Gastrocnemius medialis (tissue), 4 donors: ENCODE measurements at regions not wholly inside any gene's neighbourhood (a gene's known extent, or its start where the extent isn't known, plus 50 kb on each side); places are given as distances from the start of the nearest gene placed in this dataset.

Experiments
- ATAC-seq, 2 donors: fragments of 150-250 bp; one replicate each; pipeline ENCODE4 v1.9.1; 2016
- DNase-seq, 2 donors: peaks; one replicate each; pipeline ENCODE4 v3.0.0-alpha.2; 2019
- H3K27ac ChIP-seq, 4 donors: fragments of 200-600 bp; sonication (generic); 1 replicate in 1 of 4; 2 replicates in 3 of 4; pipeline ENCODE4 v1.5.1; 2016 to 2018; ENCODE audit warnings: mild to moderate bottlenecking in 2 of 4, moderate library complexity in 1 of 4
- H3K27me3 ChIP-seq, 3 donors: fragments of 200-600 bp; sonication (generic) in 2 of 3; 1 replicate in 1 of 3; 2 replicates in 2 of 3; pipeline versions ENCODE4 v1.5.1 to v1.6.0; 2016 to 2019; ENCODE audit warnings: mild to moderate bottlenecking in 1 of 3, moderate library complexity in 1 of 3
- H3K36me3 ChIP-seq, 2 donors: fragments of 200-600 bp; sonication (generic) in 1 of 2; one replicate each; pipeline ENCODE4 v1.5.1; 2017 to 2018
- H3K4me1 ChIP-seq, 2 donors: fragments of 200-600 bp; sonication (generic) in 1 of 2; one replicate each; pipeline ENCODE4 v1.5.1; 2016 to 2017; ENCODE audit warnings: mild to moderate bottlenecking in 2 of 2
- H3K4me3 ChIP-seq, 4 donors: fragments of 200-600 bp; sonication (generic) in 3 of 4; 1 replicate in 1 of 4; 2 replicates in 3 of 4; pipeline ENCODE4 v1.5.1; 2016 to 2019; ENCODE audit warnings: mild to moderate bottlenecking in 2 of 4
- H3K9me3 ChIP-seq, 3 donors: fragments of 200-600 bp; sonication (generic) in 2 of 3; 1 replicate in 1 of 3; 2 replicates in 2 of 3; pipeline ENCODE4 v1.5.1; 2016 to 2019
- CTCF ChIP-seq, 5 experiments: fragments of 450-650 bp in 3 of 5; fragments of 200-600 bp in 2 of 5; sonication (generic) in 2 of 5; IDR thresholded peaks in 4 of 5; conservative IDR thresholded peaks in 1 of 5; 1 replicate in 4 of 5; 2 replicates in 1 of 5; pipeline ENCODE4 v1.5.1; 2016 to 2019; ENCODE audit warnings: antibody characterized with exemption in 5 of 5, mild to moderate bottlenecking in 3 of 5, moderate library complexity in 3 of 5
- POLR2A ChIP-seq, 2 donors: fragments of 450-650 bp; IDR thresholded peaks; one replicate each; pipeline ENCODE4 v1.6.1; 2017; ENCODE audit warnings: antibody characterized with exemption in 2 of 2, mild to moderate bottlenecking in 2 of 2, moderate library complexity in 2 of 2
- in situ Hi-C, 4 donors: fragments of 200-750 bp; cut with MboI; loops; one replicate each; pipeline versions ENCODE4 v1.15.0 to v1.8.0; 2017; ENCODE audit warnings: low sequenced_read_pairs in 4 of 4
- intact Hi-C: fragments of 100-400 bp; cut with DNase I; formaldehyde crosslinking; loops from one replicate; pipeline ENCODE4 v1.15.1; 2023; ENCODE audit warnings: low total_unique reads

GRCh38 chr6:15874821-15875220, 212.0 kb upstream of the DTNBP1 start:
- no peak overlapping the region for H3K27ac ChIP-seq
- intact Hi-C loops (no loop called here), in situ Hi-C loops (loop anchor here in 1 of 4 donors (25.0 kb wide), 1 partner anchor 312 kb away; no protein-coding TSS in a partner anchor)
- ATAC-seq: no peak
- DNase-seq: no peak
- no peaks in the 10 kb centered on the region for H3K36me3 ChIP-seq
- H3K9me3 ChIP-seq: no peaks in the 10 kb centered on the region
- H3K4me3 ChIP-seq: no peak overlapping the region
- peaks cover 3 to 16% of the 10 kb centered on the region in 2 donors for H3K4me1 ChIP-seq
- TF ChIP-seq CTCF (IDR thresholded peaks at IDR 0.05 in 4 of 5, conservative IDR thresholded peaks at IDR 0.05 in 1 of 5): no peak
- TF ChIP-seq POLR2A (IDR thresholded peaks at IDR 0.05): no peak
- no peaks in the 10 kb centered on the region for H3K27me3 ChIP-seq

GRCh38 chr6:15874326-15874725, 211.5 kb upstream of the DTNBP1 start:
- H3K36me3 ChIP-seq: no peaks in the 10 kb centered on the region
- H3K27me3 ChIP-seq: no peaks in the 10 kb centered on the region
- H3K9me3 ChIP-seq: no peaks in the 10 kb centered on the region
- no peak for DNase-seq
- TF ChIP-seq POLR2A (IDR thresholded peaks at IDR 0.05): no peak
- TF ChIP-seq CTCF (IDR thresholded peaks at IDR 0.05 in 4 of 5, conservative IDR thresholded peaks at IDR 0.05 in 1 of 5): no peak
- in situ Hi-C loops (no loop called here), intact Hi-C loops (no loop called here)
- no peak overlapping the region for H3K4me3 ChIP-seq
- no peak for ATAC-seq
- peaks cover 0 to 15% of the 10 kb centered on the region in 2 donors for H3K4me1 ChIP-seq
- no peak overlapping the region for H3K27ac ChIP-seq

GRCh38 chr6:15872241-15873103, 209.6 kb upstream of the DTNBP1 start:
- Histone ChIP-seq H3K27me3 (no peaks in the 10 kb centered on the region), H3K27ac (no peak overlapping the region), H3K36me3 (no peaks in the 10 kb centered on the region), H3K4me1 (peaks cover 0 to 11% of the 10 kb centered on the region in 2 donors), H3K9me3 (no peaks in the 10 kb centered on the region), H3K4me3 (no peak overlapping the region)
- ATAC-seq (peak; percentile 38 to 60), DNase-seq (no peak)
- intact Hi-C loops (no loop called here), in situ Hi-C loops (no loop called here)
- TF ChIP-seq CTCF (IDR thresholded peaks at IDR 0.05 in 4 of 5, conservative IDR thresholded peaks at IDR 0.05 in 1 of 5): no peak
- TF ChIP-seq POLR2A (IDR thresholded peaks at IDR 0.05): no peak

GRCh38 chr6:15871276-15871675, 208.4 kb upstream of the DTNBP1 start:
- no peaks in the 10 kb centered on the region for H3K9me3 ChIP-seq
- no peak overlapping the region for H3K4me3 ChIP-seq
- DNase-seq (no peak), ATAC-seq (no peak)
- H3K27ac ChIP-seq: no peak overlapping the region
- H3K4me1 ChIP-seq: peaks cover 0 to 11% of the 10 kb centered on the region in 2 donors
- in situ Hi-C loops: no loop called here
- TF ChIP-seq POLR2A (IDR thresholded peaks at IDR 0.05) (no peak), CTCF (IDR thresholded peaks at IDR 0.05 in 4 of 5, conservative IDR thresholded peaks at IDR 0.05 in 1 of 5) (no peak)
- H3K36me3 ChIP-seq: no peaks in the 10 kb centered on the region
- intact Hi-C loops: no loop called here
- no peaks in the 10 kb centered on the region for H3K27me3 ChIP-seq
